NT2/D1 (cell line): ENCODE measurements at regions not wholly inside any gene's neighbourhood (a gene's known extent, or its start where the extent isn't known, plus 50 kb on each side); places are given as distances from the start of the nearest gene placed in this dataset.

ENCODE experiments used
- SUZ12 ChIP-seq: IDR thresholded peaks from 2 replicates; pipeline ENCODE4 v1.6.1; 2011; ENCODE audit not compliant: insufficient read length, insufficient read depth; ENCODE audit errors: extremely low read depth
- YY1 ChIP-seq: IDR thresholded peaks from 2 replicates; pipeline ENCODE4 v1.6.1; 2011; ENCODE audit not compliant: insufficient read length, insufficient read depth
- ZNF274 ChIP-seq: IDR thresholded peaks from 2 replicates; pipeline ENCODE4 v1.6.1; 2011; ENCODE audit warnings: mild to moderate bottlenecking, low read depth, low read length

DNA sequence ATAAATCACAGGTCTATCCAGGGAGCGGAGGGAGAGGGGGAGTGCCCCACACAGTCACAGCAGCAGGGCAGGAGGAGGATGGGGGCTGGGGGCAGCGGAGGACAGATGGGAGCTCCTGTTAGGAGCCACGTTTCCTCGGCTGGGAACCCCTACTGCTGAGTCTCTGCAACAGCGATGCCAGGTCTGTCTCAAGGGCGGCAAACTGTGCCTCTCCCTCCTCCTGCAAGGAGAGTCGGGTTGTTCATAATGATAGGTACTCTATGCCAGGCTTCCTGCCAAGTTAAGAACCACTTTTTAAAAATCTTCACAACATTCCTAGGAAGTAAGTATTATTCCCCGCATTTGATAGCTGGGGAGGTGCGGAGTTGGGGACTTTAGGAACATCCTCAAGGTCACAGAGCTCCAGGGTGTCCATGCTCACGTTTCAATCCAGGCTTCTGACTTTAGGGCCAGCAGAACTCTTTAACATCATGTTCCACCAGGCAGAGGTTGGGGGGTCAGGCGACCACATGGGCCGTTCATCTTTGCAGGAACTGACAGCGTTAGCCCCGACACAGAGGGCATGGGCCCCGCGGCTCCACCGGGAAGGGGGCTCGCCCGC, 98.3 kb upstream of the MAML3 start:
- TF ChIP-seq SUZ12 (no peak), ZNF274 (no peak), YY1 (no peak)
